MCF 10A (cell line): ENCODE measurements at regions not wholly inside any gene's neighbourhood (a gene's known extent, or its start where the extent isn't known, plus 50 kb on each side); places are given as distances from the start of the nearest gene placed in this dataset.

Experiments used
- BruUV-seq: library from RNA; stranded (reverse); fragments of 400-500 nt; replicated peaks from 2 replicates; lab custom pipeline; 2021; lab: Mats Ljungman, UMichigan
- CTCF ChIA-PET: fragments of 300-600 bp; sonication (Branson Sonifier 250); formaldehyde crosslinking; extraction: SDS; loops from one replicate; lab custom pipeline; 2021; ENCODE audit warnings: antibody characterized with exemption, inconsistent platforms; lab: Yijun Ruan, JAX
- POLR2A ChIA-PET: fragments of 300-600, 350-650 bp; sonication (Branson Sonifier 250); formaldehyde crosslinking; extraction: SDS; loops from one replicate; lab custom pipeline; 2020; ENCODE audit warnings: antibody characterized with exemption, inconsistent platforms; lab: Yijun Ruan, JAX
- DNase-seq: peaks from one replicate; pipeline ENCODE4 v3.0.0-alpha.2; 2018; ENCODE audit not compliant: unreplicated experiment
- H3K27ac Mint-ChIP-seq: one replicate; pipeline ENCODE4 v1.8.0; 2022; ENCODE audit warnings: mild to moderate bottlenecking, low read depth, mixed read lengths; ENCODE audit not compliant: unreplicated experiment
- H3K27me3 Mint-ChIP-seq: one replicate; pipeline ENCODE4 v1.8.0; 2022; ENCODE audit warnings: mixed read lengths; ENCODE audit not compliant: insufficient read depth, unreplicated experiment
- H3K36me3 Mint-ChIP-seq: one replicate; pipeline ENCODE4 v1.8.0; 2022; ENCODE audit warnings: mild to moderate bottlenecking, moderate library complexity, mixed read lengths; ENCODE audit not compliant: insufficient read depth, unreplicated experiment
- H3K4me1 Mint-ChIP-seq: one replicate; pipeline ENCODE4 v1.8.0; 2022; ENCODE audit warnings: mixed read lengths; ENCODE audit not compliant: insufficient read depth, unreplicated experiment
- H3K4me3 Mint-ChIP-seq: one replicate; pipeline ENCODE4 v1.8.0; 2022; ENCODE audit warnings: mild to moderate bottlenecking, moderate library complexity, mixed read lengths; ENCODE audit not compliant: unreplicated experiment
- H3K9me3 Mint-ChIP-seq: one replicate; pipeline ENCODE4 v1.8.0; 2022; ENCODE audit warnings: mixed read lengths; ENCODE audit not compliant: unreplicated experiment
- intact Hi-C: fragments of 100-400 bp; cut with micrococcal nuclease; formaldehyde crosslinking; loops from 2 replicates; pipeline ENCODE4 v1.14.1; 2022
- TF ChIP-seq, protein P1 (sequence below): fragments of 200-600 bp; IDR thresholded peaks from one replicate; pipeline ENCODE4 v1.8.0; 2022; ENCODE audit warnings: antibody characterized with exemption, mild to moderate bottlenecking; ENCODE audit not compliant: unreplicated experiment

DNA sequence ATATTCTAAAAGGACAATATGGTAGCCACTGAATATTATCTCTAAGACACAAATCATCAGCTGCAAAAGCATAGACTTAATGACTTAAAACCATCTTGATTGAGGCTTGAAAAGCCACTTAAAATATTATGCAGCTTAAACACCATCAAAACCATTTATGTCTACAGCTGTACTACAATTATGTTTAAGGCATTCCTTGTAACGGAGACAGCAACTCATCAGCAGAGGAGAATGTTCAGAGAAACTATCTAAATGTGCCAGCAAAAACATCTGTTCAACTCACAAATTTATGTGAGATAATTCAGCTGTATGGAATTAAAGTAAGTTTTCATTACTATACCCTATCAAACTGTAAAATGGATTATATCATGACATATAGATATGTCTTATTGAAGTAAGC, 147.9 kb upstream of the CTSO start:
- BruUV-seq = no TSS peak
- Mint-ChIP-seq H3K4me3 (no peak overlapping the region), H3K9me3 (no peaks in the 10 kb centered on the region), H3K4me1 (no peaks in the 10 kb centered on the region), H3K27me3 (no peaks in the 10 kb centered on the region), H3K36me3 (peaks cover 5% of the 10 kb centered on the region), H3K27ac (no peak overlapping the region)
- intact Hi-C loops = no loop called here
- CTCF ChIA-PET = no interaction called here
- TF ChIP-seq, protein P1, sequence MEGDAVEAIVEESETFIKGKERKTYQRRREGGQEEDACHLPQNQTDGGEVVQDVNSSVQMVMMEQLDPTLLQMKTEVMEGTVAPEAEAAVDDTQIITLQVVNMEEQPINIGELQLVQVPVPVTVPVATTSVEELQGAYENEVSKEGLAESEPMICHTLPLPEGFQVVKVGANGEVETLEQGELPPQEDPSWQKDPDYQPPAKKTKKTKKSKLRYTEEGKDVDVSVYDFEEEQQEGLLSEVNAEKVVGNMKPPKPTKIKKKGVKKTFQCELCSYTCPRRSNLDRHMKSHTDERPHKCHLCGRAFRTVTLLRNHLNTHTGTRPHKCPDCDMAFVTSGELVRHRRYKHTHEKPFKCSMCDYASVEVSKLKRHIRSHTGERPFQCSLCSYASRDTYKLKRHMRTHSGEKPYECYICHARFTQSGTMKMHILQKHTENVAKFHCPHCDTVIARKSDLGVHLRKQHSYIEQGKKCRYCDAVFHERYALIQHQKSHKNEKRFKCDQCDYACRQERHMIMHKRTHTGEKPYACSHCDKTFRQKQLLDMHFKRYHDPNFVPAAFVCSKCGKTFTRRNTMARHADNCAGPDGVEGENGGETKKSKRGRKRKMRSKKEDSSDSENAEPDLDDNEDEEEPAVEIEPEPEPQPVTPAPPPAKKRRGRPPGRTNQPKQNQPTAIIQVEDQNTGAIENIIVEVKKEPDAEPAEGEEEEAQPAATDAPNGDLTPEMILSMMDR = no peak
- POLR2A ChIA-PET = no interaction called here
- DNase-seq = no peak

DNA sequence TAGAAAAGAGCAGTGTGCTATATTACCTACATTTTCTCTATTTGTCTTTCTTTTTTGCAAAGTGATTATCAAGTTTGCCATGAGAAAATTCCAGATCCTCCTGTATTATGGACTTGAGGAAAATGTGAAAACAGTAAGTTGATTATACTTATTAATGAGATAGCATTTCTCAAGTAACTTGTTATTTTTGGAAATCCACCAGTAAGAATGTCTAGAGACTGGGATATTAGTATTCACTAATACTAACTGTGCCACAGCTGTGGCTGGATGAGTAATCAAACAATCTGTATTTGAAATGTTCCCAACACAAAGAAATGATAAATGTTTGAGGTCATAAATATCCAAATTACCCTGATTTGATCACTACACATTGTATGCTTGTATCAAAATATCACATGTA, 147.0 kb upstream of the CTSO start:
- peaks cover 5% of the 10 kb centered on the region for H3K36me3 Mint-ChIP-seq
- ChIA-PET CTCF (no interaction called here), POLR2A (no interaction called here)
- no TSS peak for BruUV-seq
- H3K4me1 Mint-ChIP-seq = no peaks in the 10 kb centered on the region
- H3K27ac Mint-ChIP-seq = no peak overlapping the region
- TF ChIP-seq, protein P1 = no peak
- no peaks in the 10 kb centered on the region for H3K9me3 Mint-ChIP-seq
- intact Hi-C loops = no loop called here
- no peak overlapping the region for H3K4me3 Mint-ChIP-seq
- DNase-seq = no peak
- H3K27me3 Mint-ChIP-seq = no peaks in the 10 kb centered on the region

DNA sequence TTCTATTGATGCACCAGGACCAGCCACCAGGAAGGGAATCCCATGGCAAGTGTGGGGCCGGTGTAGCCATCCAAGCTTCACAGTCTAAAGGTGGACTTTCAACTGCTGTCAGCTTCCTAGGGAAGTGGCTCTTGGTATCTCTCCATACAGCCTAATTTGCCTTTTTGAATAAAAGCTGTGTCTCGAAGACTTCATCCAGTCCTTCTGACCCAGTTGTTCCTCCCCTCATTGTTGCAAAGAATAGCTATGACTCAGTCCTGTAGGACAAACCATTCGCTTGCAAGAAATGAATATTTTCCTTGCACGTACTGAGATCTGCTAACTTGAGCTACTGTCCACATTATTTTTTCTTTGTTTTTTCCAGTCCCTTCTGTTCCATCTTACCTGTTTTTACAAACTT, 145.1 kb upstream of the CTSO start:
- no peaks in the 10 kb centered on the region for H3K27me3 Mint-ChIP-seq
- peaks cover 5% of the 10 kb centered on the region for H3K36me3 Mint-ChIP-seq
- no peak for DNase-seq
- POLR2A ChIA-PET = no interaction called here
- CTCF ChIA-PET = no interaction called here
- H3K27ac Mint-ChIP-seq = no peak overlapping the region
- H3K4me1 Mint-ChIP-seq = no peaks in the 10 kb centered on the region
- TF ChIP-seq, protein P1 = no peak
- intact Hi-C loops = no loop called here
- H3K9me3 Mint-ChIP-seq = no peaks in the 10 kb centered on the region
- no peak overlapping the region for H3K4me3 Mint-ChIP-seq
- BruUV-seq = no TSS peak

DNA sequence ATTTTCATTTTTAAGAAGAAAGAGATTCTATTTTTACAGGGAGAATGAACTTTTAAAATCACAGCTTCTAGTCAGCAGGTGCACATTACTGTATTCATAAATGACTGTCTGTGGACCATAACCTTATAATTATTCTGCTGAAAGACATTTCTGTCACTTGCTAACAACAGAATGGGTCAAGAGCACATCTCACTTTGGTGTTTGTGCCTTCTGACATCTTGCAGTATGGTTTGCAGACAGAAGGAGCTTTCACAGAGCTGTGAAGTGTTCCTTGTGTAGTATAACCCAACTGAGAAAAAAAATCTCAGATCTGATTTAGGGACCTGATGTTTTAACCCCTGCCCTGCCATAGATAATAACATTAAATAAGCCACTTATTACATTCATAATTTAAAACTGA, 131.4 kb upstream of the CTSO start:
- no peaks in the 10 kb centered on the region for H3K36me3 Mint-ChIP-seq
- DNase-seq = no peak
- intact Hi-C loops = no loop called here
- no peaks in the 10 kb centered on the region for H3K27me3 Mint-ChIP-seq
- ChIA-PET CTCF (no interaction called here), POLR2A (no interaction called here)
- TF ChIP-seq, protein P1 = no peak
- no peaks in the 10 kb centered on the region for H3K4me1 Mint-ChIP-seq
- no peaks in the 10 kb centered on the region for H3K9me3 Mint-ChIP-seq
- no TSS peak for BruUV-seq
- H3K4me3 Mint-ChIP-seq = no peak overlapping the region
- no peak overlapping the region for H3K27ac Mint-ChIP-seq
